Stimulated activated CD4-positive, alpha-beta T cell treated with anti-CD3 and anti-CD28 coated beads, Interleukin-15, amount 100 ng/mL, for 24 hours (primary cell): ENCODE measurements at regions not wholly inside any gene's neighbourhood (a gene's known extent, or its start where the extent isn't known, plus 50 kb on each side); places are given as distances from the start of the nearest gene placed in this dataset.
"Not testable (repeated sequence)": the region's sequence is repeated elsewhere in the genome, so short reads cannot be mapped to it uniquely, and the experiment has no call there.

ENCODE experiments used
- DNase-seq: peaks from one replicate; pipeline ENCODE4 v3.0.0-alpha.2; 2020

- no peak for DNase-seq
These were observed 110.8 kb upstream of the GREM2 start for GRCh38 chr1:240722788-240723187.

- DNase-seq = no peak
These were observed 109.0 kb upstream of the GREM2 start for GRCh38 chr1:240720976-240721375.

GRCh38 chr1:240719953-240720700 lies 108.2 kb upstream of the GREM2 start:
- no peak for DNase-seq

GRCh38 chr1:240716538-240716937 lies 104.6 kb upstream of the GREM2 start:
- not testable (repeated sequence) for DNase-seq

- no peak for DNase-seq
These were observed 102.8 kb upstream of the GREM2 start for GRCh38 chr1:240714568-240715292.

GRCh38 chr1:240712014-240712731 lies 100.2 kb upstream of the GREM2 start:
- DNase-seq = no peak

GRCh38 chr1:240711020-240711419 lies 99.1 kb upstream of the GREM2 start:
- no peak for DNase-seq

GRCh38 chr1:240709676-240710075 lies 97.7 kb upstream of the GREM2 start:
- DNase-seq = no peak

GRCh38 chr1:240706150-240706935 lies 94.4 kb upstream of the GREM2 start:
- DNase-seq = no peak

GRCh38 chr1:240705579-240705978 lies 93.6 kb upstream of the GREM2 start:
- DNase-seq = no peak

- DNase-seq = no peak
These were observed 89.5 kb upstream of the GREM2 start for GRCh38 chr1:240701412-240701811.

GRCh38 chr1:240695416-240695815 lies 83.5 kb upstream of the GREM2 start:
- no peak for DNase-seq

- no peak for DNase-seq
These were observed 81.9 kb upstream of the GREM2 start for GRCh38 chr1:240693844-240694243.

GRCh38 chr1:240693036-240693435 lies 81.1 kb upstream of the GREM2 start:
- DNase-seq = no peak

- no peak for DNase-seq
These were observed 80.2 kb upstream of the GREM2 start for GRCh38 chr1:240691909-240692705.

GRCh38 chr1:240691501-240691900 lies 79.5 kb upstream of the GREM2 start:
- DNase-seq = no peak

GRCh38 chr1:240687820-240688219 lies 75.9 kb upstream of the GREM2 start:
- DNase-seq = peak; percentile 8

GRCh38 chr1:240683576-240683975 lies 71.6 kb upstream of the GREM2 start:
- no peak for DNase-seq

- DNase-seq = no peak
These were observed 70.9 kb upstream of the GREM2 start for GRCh38 chr1:240682859-240683242.

GRCh38 chr1:240682166-240682858 lies 70.4 kb upstream of the GREM2 start:
- DNase-seq = no peak

- no peak for DNase-seq
These were observed 60.3 kb upstream of the GREM2 start for GRCh38 chr1:240672132-240672811.
